GM12878 (cell line): ENCODE measurements at regions not wholly inside any gene's neighbourhood (a gene's known extent, or its start where the extent isn't known, plus 50 kb on each side); places are given as distances from the start of the nearest gene placed in this dataset.

Experiments used
- ATAC-seq: fragments of 200-7000 bp; cut with Tn5 transposase; 3 replicates; pipeline ENCODE4 v1.9.1; 2020; ENCODE audit warnings: mild to moderate bottlenecking, moderate library complexity
- BruUV-seq: library from RNA; stranded (reverse); fragments of 400-500 nt; replicated peaks from 2 replicates; lab custom pipeline; 2021; lab: Mats Ljungman, UMichigan
- CTCF ChIA-PET: fragments of 300-600 bp; sonication (Branson Sonifier 250); formaldehyde crosslinking; extraction: SDS; loops from one replicate; lab custom pipeline; 2021; ENCODE audit warnings: inconsistent platforms; lab: Yijun Ruan, JAX
- POLR2A ChIA-PET: fragments of 350-600 bp; formaldehyde crosslinking; extraction: SDS; loops from one replicate; lab custom pipeline; 2021; ENCODE audit warnings: inconsistent platforms; lab: Charles Lee
- RAD21 ChIA-PET: fragments of 300-600 bp; sonication (Branson Sonifier 250); formaldehyde crosslinking; loops from one replicate; lab custom pipeline; 2023; ENCODE audit warnings: antibody characterized with exemption; ENCODE audit not compliant: unreplicated experiment; lab: Charles Lee
- SMC1A ChIA-PET: fragments of 300-600 bp; sonication (Branson Sonifier 250); formaldehyde crosslinking; loops from one replicate; lab custom pipeline; 2023; ENCODE audit not compliant: unreplicated experiment, uncharacterized antibody; lab: Charles Lee
- DNase-seq: peaks from one replicate; pipeline ENCODE4 v3.0.0-alpha.2; 2011; ENCODE audit warnings: low read depth, low spot score
- FAIRE-seq: peaks from 3 replicates; lab custom pipeline; 2011; peaks lifted over from hg19 to GRCh38; lab: Jason Lieb, UNC
- H2AFZ ChIP-seq: 2 replicates; pipeline ENCODE4 v1.6.0; 2011; ENCODE audit warnings: low read depth, low read length, control low read depth; ENCODE audit not compliant: control insufficient read depth
- H3K27ac ChIP-seq: 2 replicates; pipeline ENCODE4 v1.5.1; 2011; ENCODE audit warnings: control low read depth; ENCODE audit not compliant: control insufficient read depth, insufficient read depth
- H3K27me3 ChIP-seq, 2 experiments: replicated peaks in 1 of 2; 2 replicates each; pipeline versions ENCODE4 v1.6.0 to v1.6.1; 2011; ENCODE audit warnings: low read length in 1 of 2; ENCODE audit not compliant: control insufficient read depth in 2 of 2, insufficient read depth in 2 of 2
- H3K36me3 ChIP-seq, 2 experiments: 2 replicates each; pipeline ENCODE4 v1.5.1; 2011; ENCODE audit warnings: low read length in 1 of 2; ENCODE audit not compliant: control insufficient read depth in 2 of 2, insufficient read depth in 2 of 2
- H3K4me1 ChIP-seq: 2 replicates; pipeline ENCODE4 v1.6.1; 2011; ENCODE audit warnings: mild to moderate bottlenecking, low read length, moderate library complexity, mixed read lengths; ENCODE audit not compliant: control insufficient read depth, insufficient read depth
- H3K4me2 ChIP-seq: 2 replicates; pipeline ENCODE4 v1.6.0; 2011; ENCODE audit warnings: control low read depth; ENCODE audit not compliant: control insufficient read depth, insufficient read depth
- H3K4me3 ChIP-seq: fragments of 200-600 bp; sonication (generic); 2 replicates; pipeline ENCODE4 v1.5.1; 2016
- H3K79me2 ChIP-seq: 2 replicates; pipeline ENCODE4 v1.6.0; 2011; ENCODE audit warnings: low read length; ENCODE audit not compliant: control insufficient read depth, insufficient read depth
- H3K9ac ChIP-seq: 2 replicates; pipeline ENCODE4 v1.8.0; 2011; ENCODE audit warnings: low read length, control low read depth, mixed read lengths; ENCODE audit not compliant: control insufficient read depth, insufficient read depth
- H3K9me3 ChIP-seq: replicated peaks from 3 replicates; pipeline ENCODE4 v1.5.1; 2011; ENCODE audit warnings: mild to moderate bottlenecking, low read length; ENCODE audit not compliant: control insufficient read depth, insufficient read depth
- H4K20me1 ChIP-seq: 2 replicates; pipeline ENCODE4 v1.6.0; 2011; ENCODE audit not compliant: control insufficient read depth, insufficient read depth
- BRCA1 ChIP-seq: IDR thresholded peaks from 2 replicates; pipeline ENCODE4 v1.6.1; 2011; ENCODE audit warnings: low read depth, low read length, improper control_type of control experiment
- GABPA ChIP-seq: IDR thresholded peaks from 2 replicates; pipeline ENCODE4 v1.6.1; 2014; ENCODE audit warnings: antibody characterized with exemption, low read depth, mild to moderate bottlenecking, inconsistent platforms
- IRF5 ChIP-seq: fragments of 450-650 bp; IDR thresholded peaks from 2 replicates; pipeline ENCODE4 v1.6.1; 2017; ENCODE audit warnings: borderline replicate concordance
- KLF5 ChIP-seq: fragments of 450-650 bp; IDR thresholded peaks from 2 replicates; pipeline ENCODE4 v1.6.1; 2014; ENCODE audit warnings: mild to moderate bottlenecking; ENCODE audit not compliant: partially characterized antibody
- MYB ChIP-seq: fragments of 150-350 bp; IDR thresholded peaks from 2 replicates; pipeline ENCODE4 v1.6.1; 2014; ENCODE audit warnings: mild to moderate bottlenecking, low read depth, low read length, borderline replicate concordance
- NFIC ChIP-seq: IDR thresholded peaks from 2 replicates; pipeline ENCODE4 v1.6.1; 2012; ENCODE audit warnings: low read depth, mild to moderate bottlenecking, inconsistent platforms, low read length, moderate library complexity
- RAD51 ChIP-seq: fragments of 450-650 bp; IDR thresholded peaks from 2 replicates; pipeline ENCODE4 v1.6.1; 2016; ENCODE audit warnings: moderate library complexity, mild to moderate bottlenecking, inconsistent platforms
- SMC3 ChIP-seq: IDR thresholded peaks from 2 replicates; pipeline ENCODE4 v1.6.1; 2011; ENCODE audit warnings: low read length, improper control_type of control experiment, borderline replicate concordance
- USF2 ChIP-seq: IDR thresholded peaks from 2 replicates; pipeline ENCODE4 v1.6.1; 2011; ENCODE audit warnings: low read depth, low read length, improper control_type of control experiment, borderline replicate concordance
- ZNF24 ChIP-seq: fragments of 450-650 bp; IDR thresholded peaks from 2 replicates; pipeline ENCODE4 v1.6.1; 2017; ENCODE audit warnings: antibody characterized with exemption, mild to moderate bottlenecking
- ZSCAN29 ChIP-seq: fragments of 450-650 bp; IDR thresholded peaks from 2 replicates; pipeline ENCODE4 v1.6.1; 2017; ENCODE audit warnings: mild to moderate bottlenecking, moderate library complexity
- WGBS: methylation state at CpG from one replicate; pipeline ENCODE4 v1.1.6; 2016; ENCODE audit warnings: low lambda C conversion rate; ENCODE audit not compliant: insufficient replicate concordance, insufficient coverage; ENCODE audit errors: missing lambda C conversion rate; 5-methylcytosine and 5-hydroxymethylcytosine counted together
- in situ Hi-C: fragments of 300-500 bp; cut with MboI; formaldehyde crosslinking; loops from 9 replicates; pipeline ENCODE4 v1.14.3; 2018; ENCODE audit warnings: mixed read lengths
- intact Hi-C: fragments of 100-400 bp; cut with micrococcal nuclease; formaldehyde crosslinking; loops from one replicate; pipeline ENCODE4 v1.14.2; 2022; ENCODE audit not compliant: unreplicated experiment

- TF ChIP-seq IRF5 (no peak), RAD51 (no peak)
Measured at GRCh38 chr2:142435847-142436246, 305.0 kb upstream of the LRP1B start (continued).

- Histone ChIP-seq H4K20me1 (no peaks in the 10 kb centered on the region), H3K27me3 (no peaks in the 10 kb centered on the region), H2AFZ (no peak overlapping the region), H3K27ac (no peak overlapping the region), H3K4me2 (no peak overlapping the region), H3K4me3 (no peak overlapping the region), H3K36me3 (no peaks in the 10 kb centered on the region), H3K79me2 (no peaks in the 10 kb centered on the region), H3K9me3 (no peaks in the 10 kb centered on the region), H3K9ac (no peak overlapping the region), H3K4me1 (no peaks in the 10 kb centered on the region)
- in situ Hi-C loops, result no loop called here
- intact Hi-C loops, result no loop called here
- DNase-seq (no peak), ATAC-seq (no peak), FAIRE-seq (no peak)
- TF ChIP-seq SMC3 (no peak), USF2 (no peak), NFIC (no peak), MYB (no peak), ZSCAN29 (no peak), ZNF24 (no peak), KLF5 (no peak), GABPA (no peak), BRCA1 (no peak)
- BruUV-seq, result no TSS peak
- POLR2A ChIA-PET, result no interaction called here
- CTCF ChIA-PET, result no interaction called here
- RAD21 ChIA-PET, result no interaction called here
- WGBS, result 42% methylated on average over 5 of the region's 5 CpGs
- SMC1A ChIA-PET, result no interaction called here
Measured at GRCh38 chr2:142426064-142426463, 295.2 kb upstream of the LRP1B start.
